Lower leg skin (tissue), 3 donors: ENCODE measurements at regions not wholly inside any gene's neighbourhood (a gene's known extent, or its start where the extent isn't known, plus 50 kb on each side); places are given as distances from the start of the nearest gene placed in this dataset.

Source experiments
- CTCF ChIP-seq, 3 donors: fragments of 450-650 bp; IDR thresholded peaks; one replicate each; pipeline ENCODE4 v1.5.1; 2016; ENCODE audit warnings: antibody characterized with exemption in 3 of 3, mild to moderate bottlenecking in 3 of 3, moderate library complexity in 2 of 3
- POLR2A ChIP-seq, 2 donors: fragments of 450-650 bp; IDR thresholded peaks; one replicate each; pipeline ENCODE4 v1.6.1; 2016 to 2017; ENCODE audit warnings: antibody characterized with exemption in 2 of 2, mild to moderate bottlenecking in 1 of 2, moderate library complexity in 1 of 2

- TF ChIP-seq CTCF (IDR thresholded peaks at IDR 0.05): no peak
- TF ChIP-seq POLR2A (IDR thresholded peaks at IDR 0.05): no peak
Measured at GRCh38 chr1:191152776-191153175, 675.1 kb upstream of the BRINP3 start.
